Large intestine (tissue), 3 donors: ENCODE measurements at regions not wholly inside any gene's neighbourhood (a gene's known extent, or its start where the extent isn't known, plus 50 kb on each side); places are given as distances from the start of the nearest gene placed in this dataset.

Experiments
- DNase-seq, 2 donors: peaks; one replicate each; pipeline versions ENCODE4 v3.0.0 to v3.0.0-alpha.2; 2013
- H3K27ac ChIP-seq: one replicate; pipeline ENCODE4 v1.5.1; 2013; ENCODE audit warnings: low read length
- H3K27me3 ChIP-seq: 2 replicates; pipeline ENCODE4 v1.6.1; 2013; ENCODE audit warnings: low read length; ENCODE audit not compliant: control insufficient read depth, insufficient read depth
- H3K36me3 ChIP-seq: 2 replicates; pipeline ENCODE4 v1.6.1; 2013; ENCODE audit warnings: low read length; ENCODE audit not compliant: control insufficient read depth, insufficient read depth
- H3K4me1 ChIP-seq: one replicate; pipeline ENCODE4 v1.6.1; 2013; ENCODE audit warnings: low read length; ENCODE audit not compliant: control insufficient read depth, insufficient read depth
- H3K4me3 ChIP-seq: one replicate; pipeline ENCODE4 v1.5.1; 2013; ENCODE audit warnings: low read length
- H3K9me3 ChIP-seq: one replicate; pipeline ENCODE4 v1.6.1; 2013; ENCODE audit warnings: mild to moderate bottlenecking, low read depth, low read length, moderate library complexity; ENCODE audit not compliant: control insufficient read depth
- WGBS: methylation state at CpG from one replicate; pipeline ENCODE4 v1.1.5; 2013; ENCODE audit warnings: low lambda C conversion rate; ENCODE audit not compliant: insufficient coverage; 5-methylcytosine and 5-hydroxymethylcytosine counted together

DNA sequence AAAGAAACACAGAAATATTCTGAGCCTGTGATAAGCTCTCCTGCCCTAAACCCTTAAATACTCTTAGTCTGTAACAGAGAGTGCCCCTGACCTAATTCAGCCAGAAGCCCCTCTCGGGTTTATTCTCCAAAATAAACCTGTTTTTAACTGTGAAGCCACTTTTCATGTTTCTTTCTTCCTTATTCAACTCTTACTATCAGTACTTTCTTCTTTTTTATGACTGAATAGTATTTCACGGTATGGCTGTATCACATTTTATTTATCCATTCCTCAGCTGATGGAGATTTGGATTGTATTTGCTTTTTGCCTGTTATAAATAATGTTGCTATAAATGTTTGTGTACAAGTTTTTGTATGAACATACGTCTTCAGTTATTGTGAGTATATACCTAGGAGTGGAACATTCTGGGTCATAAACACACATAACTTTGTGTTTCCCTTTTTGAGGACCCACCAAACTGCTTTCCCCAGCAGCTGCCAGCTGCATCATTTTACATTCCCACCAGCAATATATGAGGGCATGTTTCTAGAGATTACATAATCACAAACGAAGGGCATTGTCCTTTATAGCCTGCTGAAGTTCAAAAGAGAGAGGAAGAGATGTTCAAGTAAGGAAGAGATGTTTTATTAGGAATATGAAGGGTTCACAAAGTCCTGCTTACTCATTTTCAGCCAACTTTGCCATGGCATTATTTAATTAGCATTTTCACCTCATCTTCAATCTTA, 199.4 kb upstream of the NUDT4 start:
- Histone ChIP-seq H3K9me3 (no peaks in the 10 kb centered on the region), H3K4me1 (peaks cover 35% of the 10 kb centered on the region), H3K27ac (peak overlapping the region; percentile 47), H3K27me3 (no peaks in the 10 kb centered on the region), H3K36me3 (no peaks in the 10 kb centered on the region), H3K4me3 (no peak overlapping the region)
- 57% methylated on average over 1 of the region's 4 CpGs for WGBS
- peak in 1 of 2 donors; percentile 59 for DNase-seq

GRCh38 chr12:93179792-93180191, 197.9 kb upstream of the NUDT4 start:
- Histone ChIP-seq H3K4me3 (no peak overlapping the region), H3K27me3 (no peaks in the 10 kb centered on the region), H3K9me3 (no peaks in the 10 kb centered on the region), H3K27ac (no peak overlapping the region), H3K36me3 (no peaks in the 10 kb centered on the region), H3K4me1 (peaks cover 30% of the 10 kb centered on the region)
- DNase-seq: no peak
- WGBS: no CpG with 5 or more reads among the region's 6 CpGs

DNA sequence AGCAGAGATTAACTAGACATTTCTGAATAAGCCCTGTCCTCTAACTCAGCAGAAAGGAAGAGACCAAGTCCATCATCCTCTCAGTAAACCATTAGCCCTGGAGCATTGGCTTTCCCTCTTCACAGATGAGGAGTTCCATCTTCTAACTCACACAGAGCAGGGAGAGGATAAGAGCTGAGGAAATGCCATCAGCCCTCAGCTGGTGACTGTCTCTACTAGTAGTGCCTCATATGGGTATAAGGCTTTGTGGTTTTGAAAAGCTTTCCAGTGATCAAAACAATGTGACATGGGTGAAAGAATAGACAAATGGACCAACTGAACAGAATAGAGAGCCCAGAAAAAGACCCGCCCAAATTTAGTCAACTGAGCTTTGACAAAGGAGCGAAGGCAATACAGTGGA, 197.2 kb upstream of the NUDT4 start:
- no peaks in the 10 kb centered on the region for H3K27me3 ChIP-seq
- H3K27ac ChIP-seq: no peak overlapping the region
- peaks cover 27% of the 10 kb centered on the region for H3K4me1 ChIP-seq
- WGBS: 100% methylated on average over 1 of the region's 2 CpGs
- H3K36me3 ChIP-seq: no peaks in the 10 kb centered on the region
- H3K4me3 ChIP-seq: no peak overlapping the region
- no peak for DNase-seq
- no peaks in the 10 kb centered on the region for H3K9me3 ChIP-seq

DNA sequence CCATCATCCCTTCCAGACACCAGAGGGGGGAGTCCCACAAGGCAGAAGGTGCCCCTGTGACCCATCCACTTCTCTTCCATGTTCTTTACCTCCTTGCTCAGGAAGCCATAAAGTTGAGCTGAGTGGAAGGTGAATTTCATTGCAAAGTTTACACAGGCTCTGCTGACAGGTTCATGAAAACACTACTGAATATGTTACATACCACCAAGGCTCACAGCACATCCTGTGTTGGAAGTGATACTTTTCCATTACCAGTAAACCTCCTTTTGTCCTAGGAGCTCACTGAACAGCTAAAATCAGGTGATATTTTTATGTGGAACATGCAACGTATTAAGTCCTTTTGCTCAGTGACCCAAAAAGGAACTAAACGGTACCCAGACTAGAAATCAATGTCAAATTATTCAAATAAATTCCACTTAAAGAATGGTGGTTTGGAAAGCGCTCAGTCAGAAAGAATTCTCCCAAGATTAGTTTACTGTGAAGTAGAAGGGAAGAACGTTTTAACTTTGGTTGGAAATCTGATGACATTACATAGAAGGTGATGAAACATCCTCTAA, 196.2 kb upstream of the NUDT4 start:
- no peaks in the 10 kb centered on the region for H3K9me3 ChIP-seq
- no peaks in the 10 kb centered on the region for H3K27me3 ChIP-seq
- H3K27ac ChIP-seq: no peak overlapping the region
- peak in 1 of 2 donors; percentile 30 for DNase-seq
- peaks cover 18% of the 10 kb centered on the region for H3K4me1 ChIP-seq
- no peak overlapping the region for H3K4me3 ChIP-seq
- 83% methylated on average over 2 of the region's 4 CpGs for WGBS
- no peaks in the 10 kb centered on the region for H3K36me3 ChIP-seq

- H3K27me3 ChIP-seq: no peaks in the 10 kb centered on the region
- DNase-seq: peak in 1 of 2 donors; percentile 53
- no peaks in the 10 kb centered on the region for H3K36me3 ChIP-seq
- H3K9me3 ChIP-seq: no peaks in the 10 kb centered on the region
- peaks cover 6% of the 10 kb centered on the region for H3K4me1 ChIP-seq
- WGBS: no CpG with 5 or more reads among the region's 5 CpGs
- peak overlapping the region; percentile 4 for H3K27ac ChIP-seq
- H3K4me3 ChIP-seq: no peak overlapping the region
Measured at GRCh38 chr12:93183940-93184671, 193.6 kb upstream of the NUDT4 start.

DNA sequence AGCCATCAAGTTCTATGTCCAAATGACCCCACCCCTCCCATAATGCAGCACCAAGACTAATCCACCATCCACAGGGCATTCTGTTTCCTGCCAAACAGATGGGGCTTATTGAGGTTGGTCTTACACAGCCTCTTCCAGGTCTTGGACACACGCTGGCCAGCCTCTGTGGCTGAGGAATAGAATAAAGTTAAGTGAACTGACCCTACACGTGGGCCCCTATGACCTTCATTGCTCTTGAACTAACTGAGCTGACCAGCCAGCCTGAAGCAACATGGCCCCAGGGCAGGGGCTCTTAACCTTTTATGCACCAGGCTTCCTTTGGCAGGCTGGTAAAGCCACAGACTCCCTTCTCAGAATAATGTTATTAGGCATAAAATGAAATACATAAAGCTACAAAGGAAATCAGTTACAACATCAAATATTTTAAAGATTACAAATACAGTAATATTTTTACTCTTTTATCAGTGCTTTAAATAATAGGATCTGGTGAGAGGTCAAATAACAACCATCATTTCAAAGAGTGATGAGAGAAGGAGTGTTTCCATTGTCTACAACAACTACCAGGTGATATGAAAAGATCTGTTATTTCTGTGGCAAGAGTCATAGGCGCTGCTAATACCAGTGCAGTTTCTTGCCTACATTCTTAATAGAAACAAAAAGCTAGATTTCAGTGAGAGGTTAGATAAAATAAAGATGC, 192.9 kb upstream of the NUDT4 start:
- Histone ChIP-seq H3K9me3 (no peaks in the 10 kb centered on the region), H3K4me1 (peaks cover 6% of the 10 kb centered on the region), H3K4me3 (no peak overlapping the region), H3K36me3 (no peaks in the 10 kb centered on the region), H3K27me3 (no peaks in the 10 kb centered on the region), H3K27ac (peak overlapping the region; percentile 4)
- DNase-seq: no peak
- no CpG with 5 or more reads among the region's 3 CpGs for WGBS

DNA sequence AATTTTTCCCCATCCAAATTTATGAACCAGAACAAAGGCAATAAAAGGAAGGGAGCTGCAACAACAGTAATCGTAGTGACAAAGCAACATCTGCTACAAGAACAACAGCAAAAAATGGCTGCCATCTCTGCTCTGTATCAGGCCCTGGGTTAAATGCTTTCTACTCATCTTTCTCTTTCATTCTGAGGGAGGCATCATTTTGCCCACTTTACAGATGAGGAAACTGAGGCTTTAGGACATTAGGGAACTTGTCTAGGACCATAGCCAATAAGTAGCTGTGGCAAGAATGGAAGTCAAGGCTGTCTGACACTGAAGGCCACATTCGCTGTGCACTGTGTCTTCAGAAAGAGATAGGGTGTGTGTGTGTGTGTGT, 192.4 kb upstream of the NUDT4 start:
- DNase-seq: no peak
- Histone ChIP-seq H3K36me3 (no peaks in the 10 kb centered on the region), H3K4me3 (no peak overlapping the region), H3K4me1 (peaks cover 6% of the 10 kb centered on the region), H3K27me3 (no peaks in the 10 kb centered on the region), H3K27ac (no peak overlapping the region), H3K9me3 (no peaks in the 10 kb centered on the region)
- no CpG with 5 or more reads among the region's 2 CpGs for WGBS

- no peak for DNase-seq
- Histone ChIP-seq H3K27ac (no peak overlapping the region), H3K36me3 (no peaks in the 10 kb centered on the region), H3K27me3 (no peaks in the 10 kb centered on the region), H3K9me3 (no peaks in the 10 kb centered on the region), H3K4me3 (no peak overlapping the region), H3K4me1 (peaks cover 6% of the 10 kb centered on the region)
- whole genome bisulfite sequencing: 100% methylated on average over 1 of the region's 2 CpGs
Measured at GRCh38 chr12:93186131-93186530, 191.6 kb upstream of the NUDT4 start.

DNA sequence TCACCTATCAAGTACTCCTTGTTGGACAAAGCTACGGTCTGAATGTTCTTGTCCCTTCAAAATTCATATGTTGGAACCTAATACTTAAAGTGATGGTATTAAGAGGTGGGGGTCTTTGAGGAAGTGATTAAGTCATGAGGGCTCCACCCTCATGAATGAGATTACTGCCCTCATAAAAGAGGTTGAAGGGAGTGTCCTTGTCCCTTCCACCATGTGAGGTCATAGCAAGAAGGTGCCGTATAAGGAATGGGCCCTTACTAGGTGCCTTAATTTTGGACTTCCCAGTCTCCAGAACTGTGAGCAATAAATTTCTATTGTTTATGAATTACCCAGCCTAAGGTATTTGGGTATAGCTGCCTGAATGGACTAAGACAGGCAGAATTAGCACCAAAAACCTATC, 191.1 kb upstream of the NUDT4 start:
- no peak overlapping the region for H3K27ac ChIP-seq
- peaks cover 6% of the 10 kb centered on the region for H3K4me1 ChIP-seq
- H3K4me3 ChIP-seq: no peak overlapping the region
- no peaks in the 10 kb centered on the region for H3K27me3 ChIP-seq
- no peaks in the 10 kb centered on the region for H3K36me3 ChIP-seq
- no CpG with 5 or more reads among the region's 2 CpGs for WGBS
- no peaks in the 10 kb centered on the region for H3K9me3 ChIP-seq
- no peak for DNase-seq

DNA sequence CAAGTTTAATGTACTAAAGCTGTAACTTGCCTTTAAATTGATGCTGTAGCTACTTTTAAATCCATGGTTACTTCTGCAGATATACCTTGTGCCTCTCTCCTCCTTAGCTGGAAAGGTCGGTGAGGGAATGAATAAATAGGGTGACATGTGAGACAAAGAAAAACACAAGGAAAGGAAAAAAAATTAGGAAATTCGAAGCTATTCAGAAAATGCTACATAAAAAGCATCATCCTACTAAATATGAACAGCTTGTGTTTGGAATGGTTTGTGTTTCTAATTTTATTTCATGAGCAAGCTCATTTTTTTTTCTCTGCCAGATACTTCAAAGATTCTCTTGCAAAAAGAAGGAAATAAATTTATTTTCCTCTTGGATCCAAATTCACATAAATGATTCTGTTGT, 186.3 kb upstream of the NUDT4 start:
- DNase-seq: no peak
- 80% methylated on average over 1 of the region's 2 CpGs for WGBS
- no peaks in the 10 kb centered on the region for H3K27me3 ChIP-seq
- no peak overlapping the region for H3K4me3 ChIP-seq
- H3K27ac ChIP-seq: no peak overlapping the region
- no peaks in the 10 kb centered on the region for H3K36me3 ChIP-seq
- H3K9me3 ChIP-seq: peaks cover 5% of the 10 kb centered on the region
- no peaks in the 10 kb centered on the region for H3K4me1 ChIP-seq
